SJSA1 (cell line): ENCODE measurements at regions not wholly inside any gene's neighbourhood (a gene's known extent, or its start where the extent isn't known, plus 50 kb on each side); places are given as distances from the start of the nearest gene placed in this dataset.
"Not testable (repeated sequence)": the region's sequence is repeated elsewhere in the genome, so short reads cannot be mapped to it uniquely, and the experiment has no call there.

Experiments
- DNase-seq, 2 experiments: peaks; one replicate each; pipeline ENCODE4 v3.0.0-alpha.2; 2015 to 2020; ENCODE audit warnings: low spot score in 2 of 2, low read depth in 1 of 2
- H3K27ac ChIP-seq: fragments of 250-450 bp; sonication (Bioruptor Pico); 2 replicates; pipeline ENCODE4 v1.5.1; 2020; ENCODE audit warnings: mild to moderate bottlenecking, moderate library complexity
- H3K27me3 ChIP-seq: fragments of 250-450 bp; sonication (Bioruptor Pico); replicated peaks from 2 replicates; pipeline ENCODE4 v1.5.1; 2020; ENCODE audit warnings: mild to moderate bottlenecking, moderate library complexity
- H3K36me3 ChIP-seq: fragments of 250-450 bp; sonication (Bioruptor Pico); 2 replicates; pipeline ENCODE4 v1.5.1; 2020; ENCODE audit warnings: mild to moderate bottlenecking
- H3K4me1 ChIP-seq: fragments of 250-450 bp; sonication (Bioruptor Pico); replicated peaks from 2 replicates; pipeline ENCODE4 v1.6.1; 2021; ENCODE audit warnings: mild to moderate bottlenecking
- H3K4me3 ChIP-seq: fragments of 250-450 bp; sonication (Bioruptor Pico); 2 replicates; pipeline ENCODE4 v1.5.1; 2020; ENCODE audit warnings: mild to moderate bottlenecking
- H3K9me3 ChIP-seq: fragments of 250-450 bp; sonication (Bioruptor Pico); replicated peaks from 2 replicates; pipeline ENCODE4 v1.5.1; 2020; ENCODE audit warnings: mild to moderate bottlenecking

- H3K4me1 ChIP-seq = peaks cover 36% of the 10 kb centered on the region
- DNase-seq = no peak
- H3K27me3 ChIP-seq = no peaks in the 10 kb centered on the region
- no peaks in the 10 kb centered on the region for H3K36me3 ChIP-seq
- H3K9me3 ChIP-seq = no peaks in the 10 kb centered on the region
- no peak overlapping the region for H3K4me3 ChIP-seq
- no peak overlapping the region for H3K27ac ChIP-seq
Observed at GRCh38 chr1:234914606-234915290, 213.9 kb downstream of the TOMM20 start.

GRCh38 chr1:234913771-234914170 lies 214.9 kb downstream of the TOMM20 start:
- H3K27me3 ChIP-seq = no peaks in the 10 kb centered on the region
- H3K4me3 ChIP-seq = no peak overlapping the region
- no peaks in the 10 kb centered on the region for H3K36me3 ChIP-seq
- no peak overlapping the region for H3K27ac ChIP-seq
- DNase-seq = no peak
- H3K4me1 ChIP-seq = peaks cover 28% of the 10 kb centered on the region
- no peaks in the 10 kb centered on the region for H3K9me3 ChIP-seq

- no peak overlapping the region for H3K27ac ChIP-seq
- peaks cover 26% of the 10 kb centered on the region for H3K4me1 ChIP-seq
- H3K36me3 ChIP-seq = no peaks in the 10 kb centered on the region
- no peaks in the 10 kb centered on the region for H3K9me3 ChIP-seq
- H3K4me3 ChIP-seq = no peak overlapping the region
- H3K27me3 ChIP-seq = no peaks in the 10 kb centered on the region
- DNase-seq = no peak
Observed at GRCh38 chr1:234913278-234913649, 215.4 kb downstream of the TOMM20 start.

- DNase-seq = no peak
- Histone ChIP-seq H3K27me3 (no peaks in the 10 kb centered on the region), H3K4me1 (peaks cover 27% of the 10 kb centered on the region), H3K36me3 (no peaks in the 10 kb centered on the region), H3K27ac (no peak overlapping the region), H3K9me3 (no peaks in the 10 kb centered on the region), H3K4me3 (no peak overlapping the region)
Observed at GRCh38 chr1:234912548-234913277, 215.9 kb downstream of the TOMM20 start.

GRCh38 chr1:234911787-234912186 lies 216.8 kb downstream of the TOMM20 start:
- Histone ChIP-seq H3K4me1 (peaks cover 31% of the 10 kb centered on the region), H3K4me3 (no peak overlapping the region), H3K36me3 (no peaks in the 10 kb centered on the region), H3K9me3 (no peaks in the 10 kb centered on the region), H3K27me3 (no peaks in the 10 kb centered on the region), H3K27ac (peak overlapping the region; percentile 14; the same call in 1 of the 2 replicates)
- peak in 1 of 2 experiments; percentile 37 for DNase-seq

GRCh38 chr1:234911136-234911535 lies 217.5 kb downstream of the TOMM20 start:
- peaks cover 31% of the 10 kb centered on the region for H3K4me1 ChIP-seq
- not testable (repeated sequence) for DNase-seq, H3K9me3 ChIP-seq, H3K27me3 ChIP-seq, H3K36me3 ChIP-seq, H3K4me3 ChIP-seq
- peak overlapping the region; percentile 14; the same call in 1 of the 2 replicates for H3K27ac ChIP-seq

- H3K9me3 ChIP-seq = no peaks in the 10 kb centered on the region
Observed at GRCh38 chr1:234909851-234910250, 218.8 kb downstream of the TOMM20 start.

GRCh38 chr1:234909307-234909810 lies 219.3 kb downstream of the TOMM20 start:
- Histone ChIP-seq H3K4me3 (no peak overlapping the region), H3K27ac (no peak overlapping the region), H3K27me3 (no peaks in the 10 kb centered on the region), H3K4me1 (peaks cover 31% of the 10 kb centered on the region), H3K36me3 (no peaks in the 10 kb centered on the region), H3K9me3 (no peaks in the 10 kb centered on the region)
- no peak for DNase-seq

More at GRCh38 chr1:234909851-234910250, 218.8 kb downstream of the TOMM20 start:
- H3K4me1 ChIP-seq = peaks cover 31% of the 10 kb centered on the region
- no peak overlapping the region for H3K4me3 ChIP-seq
- no peak overlapping the region for H3K27ac ChIP-seq
- H3K27me3 ChIP-seq = no peaks in the 10 kb centered on the region
- H3K36me3 ChIP-seq = no peaks in the 10 kb centered on the region
- DNase-seq = no peak

GRCh38 chr1:234908571-234908970 lies 220.1 kb downstream of the TOMM20 start:
- no peak for DNase-seq
- H3K9me3 ChIP-seq = no peaks in the 10 kb centered on the region
- H3K36me3 ChIP-seq = no peaks in the 10 kb centered on the region
- peak overlapping the region; percentile 29; the same call in 1 of the 2 replicates for H3K27ac ChIP-seq
- no peak overlapping the region for H3K4me3 ChIP-seq
- H3K4me1 ChIP-seq = peaks cover 31% of the 10 kb centered on the region
- H3K27me3 ChIP-seq = no peaks in the 10 kb centered on the region

- Histone ChIP-seq H3K9me3 (no peaks in the 10 kb centered on the region), H3K4me3 (no peak overlapping the region), H3K36me3 (no peaks in the 10 kb centered on the region), H3K4me1 (peaks cover 28% of the 10 kb centered on the region), H3K27me3 (no peaks in the 10 kb centered on the region), H3K27ac (peak overlapping the region; percentile 29; the same call in 1 of the 2 replicates)
- peak in 1 of 2 experiments; percentile 52 for DNase-seq
Observed at GRCh38 chr1:234907940-234908405, 220.7 kb downstream of the TOMM20 start.

GRCh38 chr1:234907208-234907939 lies 221.3 kb downstream of the TOMM20 start:
- Histone ChIP-seq H3K4me3 (no peak overlapping the region), H3K27ac (no peak overlapping the region), H3K36me3 (no peaks in the 10 kb centered on the region), H3K9me3 (no peaks in the 10 kb centered on the region), H3K27me3 (no peaks in the 10 kb centered on the region), H3K4me1 (peaks cover 27% of the 10 kb centered on the region)
- DNase-seq = no peak

- H3K9me3 ChIP-seq = no peaks in the 10 kb centered on the region
- H3K4me1 ChIP-seq = peaks cover 22% of the 10 kb centered on the region
- no peak overlapping the region for H3K27ac ChIP-seq
- no peak overlapping the region for H3K4me3 ChIP-seq
- H3K36me3 ChIP-seq = no peaks in the 10 kb centered on the region
- DNase-seq = no peak
- H3K27me3 ChIP-seq = no peaks in the 10 kb centered on the region
Observed at GRCh38 chr1:234906654-234907053, 222.0 kb downstream of the TOMM20 start.

GRCh38 chr1:234902774-234903547 lies 225.7 kb downstream of the TOMM20 start:
- no peaks in the 10 kb centered on the region for H3K9me3 ChIP-seq
- no peaks in the 10 kb centered on the region for H3K27me3 ChIP-seq
- H3K36me3 ChIP-seq = no peaks in the 10 kb centered on the region
- no peak overlapping the region for H3K4me3 ChIP-seq
- H3K4me1 ChIP-seq = peaks cover 24% of the 10 kb centered on the region
- no peak overlapping the region for H3K27ac ChIP-seq
- DNase-seq = no peak
